Panc1 (cell line): ENCODE measurements at regions not wholly inside any gene's neighbourhood (a gene's known extent, or its start where the extent isn't known, plus 50 kb on each side); places are given as distances from the start of the nearest gene placed in this dataset.

ENCODE experiments used
- ATAC-seq: fragments of 200-7000 bp; cut with Tn5 transposase; 2 replicates; pipeline ENCODE4 v1.9.1; 2020; ENCODE audit warnings: mild to moderate bottlenecking, moderate library complexity
- BruUV-seq: library from RNA; stranded (reverse); fragments of 400-500 nt; replicated peaks from 2 replicates; lab custom pipeline; 2021; lab: Mats Ljungman, UMichigan
- CTCF ChIA-PET: fragments of 300-600 bp; sonication (Branson Sonifier 250); formaldehyde crosslinking; loops from one replicate; lab custom pipeline; 2022; ENCODE audit warnings: antibody characterized with exemption; lab: Charles Lee
- POLR2A ChIA-PET: fragments of 300-600 bp; sonication (Branson Sonifier 250); formaldehyde crosslinking; loops from one replicate; lab custom pipeline; 2022; ENCODE audit warnings: antibody characterized with exemption; lab: Charles Lee
- DNase-seq: peaks from one replicate; pipeline ENCODE4 v3.0.0-alpha.2; 2010; ENCODE audit warnings: low read depth, low spot score
- H3K27ac ChIP-seq: 2 replicates; pipeline ENCODE4 v1.5.1; 2011; ENCODE audit warnings: mild to moderate bottlenecking, low read length, inconsistent platforms
- H3K27me3 ChIP-seq: fragments of 200-500 bp; sonication (Bioruptor generic); 2 replicates; pipeline ENCODE4 v1.6.0; 2014; ENCODE audit warnings: low read length, inconsistent platforms; ENCODE audit not compliant: control insufficient read depth, insufficient read depth
- H3K36me3 ChIP-seq: fragments of 200-500 bp; sonication (Bioruptor generic); 2 replicates; pipeline ENCODE4 v1.5.1; 2014; ENCODE audit warnings: inconsistent platforms, mild to moderate bottlenecking, low read length, moderate library complexity; ENCODE audit not compliant: control insufficient read depth, insufficient read depth
- H3K4me1 ChIP-seq: 2 replicates; pipeline ENCODE4 v1.5.1; 2011; ENCODE audit warnings: inconsistent platforms, mild to moderate bottlenecking, low read length, moderate library complexity; ENCODE audit not compliant: control insufficient read depth, insufficient read depth
- H3K4me3 ChIP-seq, 2 experiments: 2 replicates each; pipeline ENCODE4 v1.5.1; 2011 to 2012; ENCODE audit warnings: low read depth in 2 of 2, low read length in 2 of 2, mild to moderate bottlenecking in 2 of 2, inconsistent platforms in 1 of 2, moderate library complexity in 1 of 2
- H3K9me3 ChIP-seq: fragments of 200-500 bp; sonication (Bioruptor generic); 2 replicates; pipeline ENCODE4 v1.5.1; 2014; ENCODE audit warnings: low read depth, mild to moderate bottlenecking, inconsistent platforms, low read length, moderate library complexity; ENCODE audit not compliant: control insufficient read depth, insufficient read depth
- POLR2AphosphoS5 ChIP-seq: IDR thresholded peaks from 2 replicates; pipeline ENCODE4 v1.6.1; 2012; ENCODE audit warnings: mild to moderate bottlenecking, low read depth, low read length, moderate library complexity
- SIN3A ChIP-seq: IDR thresholded peaks from 2 replicates; pipeline ENCODE4 v1.6.1; 2012; ENCODE audit warnings: low read depth, mild to moderate bottlenecking, low read length, moderate library complexity, borderline replicate concordance; ENCODE audit not compliant: insufficient read depth
- TCF7L2 ChIP-seq: IDR thresholded peaks from 2 replicates; pipeline ENCODE4 v1.6.1; 2011; ENCODE audit warnings: mild to moderate bottlenecking, low read depth, low read length, inconsistent platforms
- in situ Hi-C: cut with HindIII; loops from 2 replicates; pipeline ENCODE4 v1.10.0; 2016; ENCODE audit warnings: low sequenced_read_pairs, low pct_unique_long_range_greater_than_20kb
- intact Hi-C: fragments of 100-400 bp; cut with micrococcal nuclease; formaldehyde crosslinking; loops from one replicate; pipeline ENCODE4 v1.10.0; 2022; ENCODE audit not compliant: unreplicated experiment
- TF ChIP-seq, protein P1 (sequence below), 2 experiments: IDR thresholded peaks; 2 replicates each; pipeline ENCODE4 v1.6.1; 2011 to 2012; ENCODE audit warnings: low read depth in 2 of 2, control low read depth in 1 of 2, low read length in 1 of 2, mild to moderate bottlenecking in 1 of 2, moderate library complexity in 1 of 2; ENCODE audit not compliant: insufficient read depth in 1 of 2
- TF ChIP-seq, protein P2 (sequence below): fragments of 450-650 bp; IDR thresholded peaks from 2 replicates; pipeline ENCODE4 v1.5.1; 2017; ENCODE audit warnings: mild to moderate bottlenecking

DNA sequence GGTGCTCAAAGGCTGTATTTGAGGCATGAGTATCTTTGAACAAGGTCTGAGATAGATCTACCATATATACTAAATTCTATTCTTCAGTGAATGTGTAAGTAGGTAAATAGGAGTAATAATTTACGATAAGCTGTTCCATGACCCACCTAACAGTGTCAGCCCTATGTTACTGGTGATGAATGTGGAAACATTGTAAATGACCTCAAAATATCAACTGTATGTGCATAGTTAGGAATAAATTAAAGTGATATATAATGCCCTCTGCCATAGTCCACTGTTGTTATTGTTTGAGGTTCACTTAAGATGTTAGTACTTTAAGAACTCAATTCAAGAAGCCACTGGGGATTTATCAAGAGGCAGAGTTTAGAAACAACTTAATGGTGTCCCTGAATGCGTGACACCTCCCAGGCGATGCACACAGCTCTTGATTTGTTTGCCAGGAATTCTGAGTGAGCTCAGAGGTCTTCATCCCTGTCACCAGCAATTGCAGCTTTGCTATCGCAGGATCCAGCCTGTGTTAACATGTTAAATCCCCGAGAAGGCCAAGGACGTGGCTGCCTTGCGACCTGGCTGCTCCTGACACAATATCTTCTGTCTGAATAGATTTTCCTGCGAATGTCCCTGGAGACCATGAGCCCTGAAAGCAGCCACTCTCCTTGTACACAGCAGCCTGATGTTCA, 104.9 kb downstream of the KLF6 start:
- in situ Hi-C loops (no loop called here), intact Hi-C loops (no loop called here)
- DNase-seq (no peak), ATAC-seq (no peak)
- Histone ChIP-seq H3K27me3 (no peaks in the 10 kb centered on the region), H3K4me3 (no peak overlapping the region), H3K4me1 (peaks cover 6% of the 10 kb centered on the region), H3K36me3 (no peaks in the 10 kb centered on the region), H3K9me3 (no peaks in the 10 kb centered on the region), H3K27ac (no peak overlapping the region)
- no TSS peak for BruUV-seq
- ChIA-PET CTCF (no interaction called here), POLR2A (interaction anchor here (0.6 kb wide), 1 partner anchor 105 kb away, joined by 3 read pairs; no protein-coding TSS in a partner anchor)
- TF ChIP-seq, protein P1, sequence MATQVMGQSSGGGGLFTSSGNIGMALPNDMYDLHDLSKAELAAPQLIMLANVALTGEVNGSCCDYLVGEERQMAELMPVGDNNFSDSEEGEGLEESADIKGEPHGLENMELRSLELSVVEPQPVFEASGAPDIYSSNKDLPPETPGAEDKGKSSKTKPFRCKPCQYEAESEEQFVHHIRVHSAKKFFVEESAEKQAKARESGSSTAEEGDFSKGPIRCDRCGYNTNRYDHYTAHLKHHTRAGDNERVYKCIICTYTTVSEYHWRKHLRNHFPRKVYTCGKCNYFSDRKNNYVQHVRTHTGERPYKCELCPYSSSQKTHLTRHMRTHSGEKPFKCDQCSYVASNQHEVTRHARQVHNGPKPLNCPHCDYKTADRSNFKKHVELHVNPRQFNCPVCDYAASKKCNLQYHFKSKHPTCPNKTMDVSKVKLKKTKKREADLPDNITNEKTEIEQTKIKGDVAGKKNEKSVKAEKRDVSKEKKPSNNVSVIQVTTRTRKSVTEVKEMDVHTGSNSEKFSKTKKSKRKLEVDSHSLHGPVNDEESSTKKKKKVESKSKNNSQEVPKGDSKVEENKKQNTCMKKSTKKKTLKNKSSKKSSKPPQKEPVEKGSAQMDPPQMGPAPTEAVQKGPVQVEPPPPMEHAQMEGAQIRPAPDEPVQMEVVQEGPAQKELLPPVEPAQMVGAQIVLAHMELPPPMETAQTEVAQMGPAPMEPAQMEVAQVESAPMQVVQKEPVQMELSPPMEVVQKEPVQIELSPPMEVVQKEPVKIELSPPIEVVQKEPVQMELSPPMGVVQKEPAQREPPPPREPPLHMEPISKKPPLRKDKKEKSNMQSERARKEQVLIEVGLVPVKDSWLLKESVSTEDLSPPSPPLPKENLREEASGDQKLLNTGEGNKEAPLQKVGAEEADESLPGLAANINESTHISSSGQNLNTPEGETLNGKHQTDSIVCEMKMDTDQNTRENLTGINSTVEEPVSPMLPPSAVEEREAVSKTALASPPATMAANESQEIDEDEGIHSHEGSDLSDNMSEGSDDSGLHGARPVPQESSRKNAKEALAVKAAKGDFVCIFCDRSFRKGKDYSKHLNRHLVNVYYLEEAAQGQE (IDR thresholded peaks at IDR 0.05; ENCODE audit: insufficient read depth in 1 of 2, low read depth in 2 of 2, low read length in 1 of 2): no peak
- TF ChIP-seq SIN3A (no peak), TCF7L2 (no peak), POLR2AphosphoS5 (no peak)

DNA sequence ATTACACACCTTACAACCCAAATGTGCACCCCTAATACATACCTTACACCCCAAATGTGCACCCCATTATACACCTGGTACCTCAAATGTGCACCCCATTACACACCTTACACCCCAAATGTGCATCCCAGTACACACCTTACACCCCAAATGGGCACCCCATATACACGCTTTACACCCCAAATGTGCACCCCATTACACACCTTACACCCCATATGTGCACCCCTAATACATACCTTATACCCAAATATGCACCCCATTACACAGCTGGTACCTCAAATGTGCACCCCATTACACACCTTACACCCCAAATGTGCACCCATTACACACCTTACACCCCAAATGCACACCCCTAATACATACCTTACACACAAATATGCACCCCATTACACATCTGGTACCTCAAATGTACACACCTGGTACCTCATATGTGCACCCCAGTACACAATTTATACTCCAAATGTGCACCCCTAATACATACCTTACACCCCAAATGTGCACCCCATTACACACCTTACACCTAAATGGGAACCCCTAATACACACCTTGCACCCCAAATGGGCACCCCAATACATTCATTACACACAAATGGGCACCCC, 106.3 kb downstream of the KLF6 start:
- no peak overlapping the region for H3K27ac ChIP-seq
- ChIA-PET CTCF (no interaction called here), POLR2A (no interaction called here)
- peaks cover 6% of the 10 kb centered on the region for H3K4me1 ChIP-seq
- no peaks in the 10 kb centered on the region for H3K27me3 ChIP-seq
- ATAC-seq (no peak), DNase-seq (no peak)
- TF ChIP-seq, protein P2, sequence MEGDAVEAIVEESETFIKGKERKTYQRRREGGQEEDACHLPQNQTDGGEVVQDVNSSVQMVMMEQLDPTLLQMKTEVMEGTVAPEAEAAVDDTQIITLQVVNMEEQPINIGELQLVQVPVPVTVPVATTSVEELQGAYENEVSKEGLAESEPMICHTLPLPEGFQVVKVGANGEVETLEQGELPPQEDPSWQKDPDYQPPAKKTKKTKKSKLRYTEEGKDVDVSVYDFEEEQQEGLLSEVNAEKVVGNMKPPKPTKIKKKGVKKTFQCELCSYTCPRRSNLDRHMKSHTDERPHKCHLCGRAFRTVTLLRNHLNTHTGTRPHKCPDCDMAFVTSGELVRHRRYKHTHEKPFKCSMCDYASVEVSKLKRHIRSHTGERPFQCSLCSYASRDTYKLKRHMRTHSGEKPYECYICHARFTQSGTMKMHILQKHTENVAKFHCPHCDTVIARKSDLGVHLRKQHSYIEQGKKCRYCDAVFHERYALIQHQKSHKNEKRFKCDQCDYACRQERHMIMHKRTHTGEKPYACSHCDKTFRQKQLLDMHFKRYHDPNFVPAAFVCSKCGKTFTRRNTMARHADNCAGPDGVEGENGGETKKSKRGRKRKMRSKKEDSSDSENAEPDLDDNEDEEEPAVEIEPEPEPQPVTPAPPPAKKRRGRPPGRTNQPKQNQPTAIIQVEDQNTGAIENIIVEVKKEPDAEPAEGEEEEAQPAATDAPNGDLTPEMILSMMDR: no peak
- TF ChIP-seq POLR2AphosphoS5: no peak
- TF ChIP-seq SIN3A: no peak
- TF ChIP-seq, protein P1 (IDR thresholded peaks at IDR 0.05; ENCODE audit: insufficient read depth in 1 of 2, low read depth in 2 of 2, low read length in 1 of 2): no peak
- no peak for TF ChIP-seq TCF7L2
- no peaks in the 10 kb centered on the region for H3K36me3 ChIP-seq
- intact Hi-C loops (no loop called here), in situ Hi-C loops (no loop called here)
- BruUV-seq: no TSS peak
- no peaks in the 10 kb centered on the region for H3K9me3 ChIP-seq
- H3K4me3 ChIP-seq: no peak overlapping the region
